Stimulated activated CD8-positive, alpha-beta memory T cell treated with anti-CD3 and anti-CD28 coated beads, Interleukin-12 subunit alpha, Interleukin-12 subunit beta, amount 100 ng/mL, for 4 hours (primary cell): ENCODE measurements at regions not wholly inside any gene's neighbourhood (a gene's known extent, or its start where the extent isn't known, plus 50 kb on each side); places are given as distances from the start of the nearest gene placed in this dataset.

Experiments
- DNase-seq: peaks from one replicate; pipeline ENCODE4 v3.0.0-alpha.2; 2020; ENCODE audit warnings: low read depth

GRCh38 chr1:38287547-38287946 is 241.0 kb upstream of the POU3F1 start:
- no peak for DNase-seq

GRCh38 chr1:38287036-38287435 is 240.4 kb upstream of the POU3F1 start:
- DNase-seq, result no peak

GRCh38 chr1:38285807-38286530 is 239.4 kb upstream of the POU3F1 start:
- no peak for DNase-seq

GRCh38 chr1:38284953-38285352 is 238.4 kb upstream of the POU3F1 start:
- DNase-seq, result no peak

- DNase-seq, result no peak
These were observed 237.3 kb upstream of the POU3F1 start for GRCh38 chr1:38283696-38284470.

- DNase-seq, result no peak
These were observed 232.6 kb upstream of the POU3F1 start for GRCh38 chr1:38279148-38279547.

GRCh38 chr1:38277646-38278045 is 231.1 kb upstream of the POU3F1 start:
- DNase-seq, result no peak

- no peak for DNase-seq
These were observed 229.4 kb upstream of the POU3F1 start for GRCh38 chr1:38275960-38276359.

- DNase-seq, result no peak
These were observed 228.4 kb upstream of the POU3F1 start for GRCh38 chr1:38274974-38275373.

GRCh38 chr1:38273196-38273804 is 226.7 kb upstream of the POU3F1 start:
- DNase-seq, result no peak

GRCh38 chr1:38272515-38272914 is 225.9 kb upstream of the POU3F1 start:
- DNase-seq, result no peak

- no peak for DNase-seq
These were observed 224.4 kb upstream of the POU3F1 start for GRCh38 chr1:38270849-38271633.

GRCh38 chr1:38269923-38270848 is 223.6 kb upstream of the POU3F1 start:
- no peak for DNase-seq

GRCh38 chr1:38268226-38268625 is 221.6 kb upstream of the POU3F1 start:
- no peak for DNase-seq

- no peak for DNase-seq
These were observed 220.7 kb upstream of the POU3F1 start for GRCh38 chr1:38267037-38268036.

GRCh38 chr1:38266197-38266520 is 219.6 kb upstream of the POU3F1 start:
- no peak for DNase-seq

GRCh38 chr1:38265293-38266196 is 219.0 kb upstream of the POU3F1 start:
- no peak for DNase-seq

- DNase-seq, result no peak
These were observed 216.8 kb upstream of the POU3F1 start for GRCh38 chr1:38263438-38263837.

GRCh38 chr1:38261574-38261973 is 215.0 kb upstream of the POU3F1 start:
- DNase-seq, result no peak
